Panc1 (cell line): ENCODE measurements at regions not wholly inside any gene's neighbourhood (a gene's known extent, or its start where the extent isn't known, plus 50 kb on each side); places are given as distances from the start of the nearest gene placed in this dataset.

Source experiments
- ATAC-seq: fragments of 200-7000 bp; cut with Tn5 transposase; 2 replicates; pipeline ENCODE4 v1.9.1; 2020; ENCODE audit warnings: mild to moderate bottlenecking, moderate library complexity
- BruUV-seq: library from RNA; stranded (reverse); fragments of 400-500 nt; replicated peaks from 2 replicates; lab custom pipeline; 2021; lab: Mats Ljungman, UMichigan
- CTCF ChIA-PET: fragments of 300-600 bp; sonication (Branson Sonifier 250); formaldehyde crosslinking; loops from one replicate; lab custom pipeline; 2022; ENCODE audit warnings: antibody characterized with exemption; lab: Charles Lee
- POLR2A ChIA-PET: fragments of 300-600 bp; sonication (Branson Sonifier 250); formaldehyde crosslinking; loops from one replicate; lab custom pipeline; 2022; ENCODE audit warnings: antibody characterized with exemption; lab: Charles Lee
- DNase-seq: peaks from one replicate; pipeline ENCODE4 v3.0.0-alpha.2; 2010; ENCODE audit warnings: low read depth, low spot score
- H3K27ac ChIP-seq: 2 replicates; pipeline ENCODE4 v1.5.1; 2011; ENCODE audit warnings: mild to moderate bottlenecking, low read length, inconsistent platforms
- H3K27me3 ChIP-seq: fragments of 200-500 bp; sonication (Bioruptor generic); 2 replicates; pipeline ENCODE4 v1.6.0; 2014; ENCODE audit warnings: low read length, inconsistent platforms; ENCODE audit not compliant: control insufficient read depth, insufficient read depth
- H3K36me3 ChIP-seq: fragments of 200-500 bp; sonication (Bioruptor generic); 2 replicates; pipeline ENCODE4 v1.5.1; 2014; ENCODE audit warnings: inconsistent platforms, mild to moderate bottlenecking, low read length, moderate library complexity; ENCODE audit not compliant: control insufficient read depth, insufficient read depth
- H3K4me1 ChIP-seq: 2 replicates; pipeline ENCODE4 v1.5.1; 2011; ENCODE audit warnings: inconsistent platforms, mild to moderate bottlenecking, low read length, moderate library complexity; ENCODE audit not compliant: control insufficient read depth, insufficient read depth
- H3K4me3 ChIP-seq, 2 experiments: 2 replicates each; pipeline ENCODE4 v1.5.1; 2011 to 2012; ENCODE audit warnings: low read depth in 2 of 2, low read length in 2 of 2, mild to moderate bottlenecking in 2 of 2, inconsistent platforms in 1 of 2, moderate library complexity in 1 of 2
- H3K9me3 ChIP-seq: fragments of 200-500 bp; sonication (Bioruptor generic); 2 replicates; pipeline ENCODE4 v1.5.1; 2014; ENCODE audit warnings: low read depth, mild to moderate bottlenecking, inconsistent platforms, low read length, moderate library complexity; ENCODE audit not compliant: control insufficient read depth, insufficient read depth
- POLR2AphosphoS5 ChIP-seq: IDR thresholded peaks from 2 replicates; pipeline ENCODE4 v1.6.1; 2012; ENCODE audit warnings: mild to moderate bottlenecking, low read depth, low read length, moderate library complexity
- REST ChIP-seq, 2 experiments: IDR thresholded peaks; 2 replicates each; pipeline ENCODE4 v1.6.1; 2011 to 2012; ENCODE audit warnings: low read depth in 2 of 2, control low read depth in 1 of 2, low read length in 1 of 2, mild to moderate bottlenecking in 1 of 2, moderate library complexity in 1 of 2; ENCODE audit not compliant: insufficient read depth in 1 of 2
- SIN3A ChIP-seq: IDR thresholded peaks from 2 replicates; pipeline ENCODE4 v1.6.1; 2012; ENCODE audit warnings: low read depth, mild to moderate bottlenecking, low read length, moderate library complexity, borderline replicate concordance; ENCODE audit not compliant: insufficient read depth
- TCF7L2 ChIP-seq: IDR thresholded peaks from 2 replicates; pipeline ENCODE4 v1.6.1; 2011; ENCODE audit warnings: mild to moderate bottlenecking, low read depth, low read length, inconsistent platforms
- in situ Hi-C: cut with HindIII; loops from 2 replicates; pipeline ENCODE4 v1.10.0; 2016; ENCODE audit warnings: low sequenced_read_pairs, low pct_unique_long_range_greater_than_20kb
- intact Hi-C: fragments of 100-400 bp; cut with micrococcal nuclease; formaldehyde crosslinking; loops from one replicate; pipeline ENCODE4 v1.10.0; 2022; ENCODE audit not compliant: unreplicated experiment
- TF ChIP-seq, protein P1 (sequence below): fragments of 450-650 bp; IDR thresholded peaks from 2 replicates; pipeline ENCODE4 v1.5.1; 2017; ENCODE audit warnings: mild to moderate bottlenecking

GRCh38 chr7:119988401-119988800, 284.6 kb upstream of the KCND2 start:
- ATAC-seq: no peak
- intact Hi-C loops (no loop called here), in situ Hi-C loops (no loop called here)
- ChIA-PET CTCF (no interaction called here), POLR2A (no interaction called here)
- Histone ChIP-seq H3K4me3 (no peak overlapping the region), H3K9me3 (no peaks in the 10 kb centered on the region; the same call in 1 of the 2 replicates), H3K27ac (no peak overlapping the region), H3K4me1 (no peaks in the 10 kb centered on the region), H3K36me3 (no peaks in the 10 kb centered on the region), H3K27me3 (no peaks in the 10 kb centered on the region)
- no TSS peak for BruUV-seq
- DNase-seq: no peak
- no peak for TF ChIP-seq SIN3A
- TF ChIP-seq, protein P1, sequence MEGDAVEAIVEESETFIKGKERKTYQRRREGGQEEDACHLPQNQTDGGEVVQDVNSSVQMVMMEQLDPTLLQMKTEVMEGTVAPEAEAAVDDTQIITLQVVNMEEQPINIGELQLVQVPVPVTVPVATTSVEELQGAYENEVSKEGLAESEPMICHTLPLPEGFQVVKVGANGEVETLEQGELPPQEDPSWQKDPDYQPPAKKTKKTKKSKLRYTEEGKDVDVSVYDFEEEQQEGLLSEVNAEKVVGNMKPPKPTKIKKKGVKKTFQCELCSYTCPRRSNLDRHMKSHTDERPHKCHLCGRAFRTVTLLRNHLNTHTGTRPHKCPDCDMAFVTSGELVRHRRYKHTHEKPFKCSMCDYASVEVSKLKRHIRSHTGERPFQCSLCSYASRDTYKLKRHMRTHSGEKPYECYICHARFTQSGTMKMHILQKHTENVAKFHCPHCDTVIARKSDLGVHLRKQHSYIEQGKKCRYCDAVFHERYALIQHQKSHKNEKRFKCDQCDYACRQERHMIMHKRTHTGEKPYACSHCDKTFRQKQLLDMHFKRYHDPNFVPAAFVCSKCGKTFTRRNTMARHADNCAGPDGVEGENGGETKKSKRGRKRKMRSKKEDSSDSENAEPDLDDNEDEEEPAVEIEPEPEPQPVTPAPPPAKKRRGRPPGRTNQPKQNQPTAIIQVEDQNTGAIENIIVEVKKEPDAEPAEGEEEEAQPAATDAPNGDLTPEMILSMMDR: no peak
- TF ChIP-seq REST (IDR thresholded peaks at IDR 0.05; ENCODE audit: insufficient read depth in 1 of 2, low read depth in 2 of 2, low read length in 1 of 2): no peak
- no peak for TF ChIP-seq TCF7L2
- TF ChIP-seq POLR2AphosphoS5: no peak

DNA sequence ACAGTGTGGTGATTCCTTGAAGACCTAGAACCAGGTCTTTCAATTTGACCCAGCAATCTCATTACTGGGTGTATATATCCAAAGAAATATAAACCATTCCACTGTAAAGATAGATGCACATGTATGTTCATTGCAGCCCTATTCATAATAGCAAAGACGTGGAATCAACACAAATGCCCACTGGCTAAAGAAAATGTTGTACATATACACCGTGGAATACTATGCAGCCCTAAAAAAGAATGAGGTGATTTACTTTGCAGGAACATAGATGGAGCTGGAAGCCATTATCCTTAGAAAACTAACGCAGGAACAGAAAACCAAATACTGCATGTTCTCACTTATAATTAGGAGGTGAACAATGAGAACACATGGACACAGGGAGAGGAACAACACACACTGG, 278.0 kb upstream of the KCND2 start:
- Histone ChIP-seq H3K36me3 (no peaks in the 10 kb centered on the region), H3K4me1 (no peaks in the 10 kb centered on the region), H3K27ac (no peak overlapping the region), H3K27me3 (no peaks in the 10 kb centered on the region), H3K9me3 (no peaks in the 10 kb centered on the region; the same call in 1 of the 2 replicates), H3K4me3 (no peak overlapping the region)
- CTCF ChIA-PET: no interaction called here
- intact Hi-C loops (no loop called here), in situ Hi-C loops (no loop called here)
- ATAC-seq: no peak
- BruUV-seq: no TSS peak
- TF ChIP-seq, protein P1: no peak
- TF ChIP-seq SIN3A (no peak), REST (IDR thresholded peaks at IDR 0.05; ENCODE audit: insufficient read depth in 1 of 2, low read depth in 2 of 2, low read length in 1 of 2) (no peak), POLR2AphosphoS5 (no peak), TCF7L2 (no peak)
- POLR2A ChIA-PET: interaction anchor here (0.6 kb wide), 1 partner anchor 517 kb away, joined by 6 read pairs; no protein-coding TSS in a partner anchor
- DNase-seq: no peak
